ENCODE measurements at regions not wholly inside any gene's neighbourhood (a gene's known extent, or its start where the extent isn't known, plus 50 kb on each side); places are given as distances from the start of the nearest gene placed in this dataset.

GRCh38 chr10:92792661-92793060 lies 55.7 kb upstream of the EXOC6 start:
- Histone ChIP-seq H3K27ac (no peak overlapping the region), H3K36me3 (replicated peaks) (no peaks in the 10 kb centered on the region), H3K4me3 (ENCODE audit: low read depth, low read length) (no peak overlapping the region), H3K27me3 (replicated peaks) (no peaks in the 10 kb centered on the region)
- no peak for DNase-seq
- no peak for TF ChIP-seq CTCF (IDR thresholded peaks at IDR 0.05; ENCODE audit: low read depth, low read length, missing control alignments)
- in situ Hi-C loops (cut with HindIII; ENCODE audit: low pct_ligation_motif_present, low sequenced_read_pairs) = no loop called here
